Vagina (tissue), 2 donors: ENCODE measurements at regions not wholly inside any gene's neighbourhood (a gene's known extent, or its start where the extent isn't known, plus 50 kb on each side); places are given as distances from the start of the nearest gene placed in this dataset.
"Not testable (repeated sequence)": the region's sequence is repeated elsewhere in the genome, so short reads cannot be mapped to it uniquely, and the experiment has no call there.

Experiments
- DNase-seq, 2 donors: peaks; one replicate each; pipeline ENCODE4 v3.0.0-alpha.2; 2017; ENCODE audit errors: extremely low spot score in 2 of 2
- H3K27ac ChIP-seq: fragments of 200-600 bp; sonication (generic); one replicate; pipeline ENCODE4 v1.5.1; 2019
- H3K27me3 ChIP-seq: fragments of 200-600 bp; sonication (generic); one replicate; pipeline ENCODE4 v1.5.1; 2019
- H3K36me3 ChIP-seq, 2 donors: fragments of 200-600 bp; sonication (generic); one replicate each; pipeline ENCODE4 v1.5.1; 2017 to 2019
- H3K4me1 ChIP-seq: fragments of 200-600 bp; sonication (generic); one replicate; pipeline ENCODE4 v1.5.1; 2019
- H3K4me3 ChIP-seq, 2 donors: fragments of 200-600 bp; sonication (generic); 1 replicate in 1 of 2; 2 replicates in 1 of 2; pipeline ENCODE4 v1.5.1; 2016 to 2019
- H3K9me3 ChIP-seq: fragments of 200-600 bp; sonication (generic); one replicate; pipeline ENCODE4 v1.5.1; 2019
- CTCF ChIP-seq, 3 experiments: fragments of 450-650 bp in 2 of 3; fragments of 200-600 bp in 1 of 3; sonication (generic) in 1 of 3; IDR thresholded peaks; one replicate each; pipeline ENCODE4 v1.5.1; 2017 to 2019; ENCODE audit warnings: antibody characterized with exemption in 3 of 3, mild to moderate bottlenecking in 2 of 3, moderate library complexity in 2 of 3
- POLR2A ChIP-seq, 2 donors: fragments of 450-650 bp; IDR thresholded peaks; one replicate each; pipeline ENCODE4 v1.6.1; 2017; ENCODE audit warnings: antibody characterized with exemption in 2 of 2, mild to moderate bottlenecking in 2 of 2, moderate library complexity in 2 of 2
- POLR2AphosphoS5 ChIP-seq, 2 donors: sonication (generic); formaldehyde crosslinking; IDR thresholded peaks; one replicate each; pipeline ENCODE4 v1.9.0; 2017; ENCODE audit warnings: antibody characterized with exemption in 2 of 2, mild to moderate bottlenecking in 2 of 2, low read depth in 1 of 2; ENCODE audit not compliant: insufficient read depth in 1 of 2
- intact Hi-C: fragments of 100-400 bp; cut with DNase I; formaldehyde crosslinking; loops from one replicate; pipeline ENCODE4 v1.15.1; 2023

GRCh38 chr2:122080871-122081270, 325.4 kb downstream of the TSN start:
- Histone ChIP-seq H3K27me3 (no peaks in the 10 kb centered on the region), H3K36me3 (no peaks in the 10 kb centered on the region), H3K4me1 (no peaks in the 10 kb centered on the region), H3K27ac (no peak overlapping the region), H3K4me3 (no peak overlapping the region), H3K9me3 (no peaks in the 10 kb centered on the region)
- intact Hi-C loops, result no loop called here
- DNase-seq, result no peak
- TF ChIP-seq POLR2AphosphoS5 (IDR thresholded peaks at IDR 0.05; ENCODE audit: insufficient read depth in 1 of 2, low read depth in 1 of 2), result no peak
- no peak for TF ChIP-seq POLR2A (IDR thresholded peaks at IDR 0.05)
- TF ChIP-seq CTCF (IDR thresholded peaks at IDR 0.05), result no peak

- no peaks in the 10 kb centered on the region for H3K9me3 ChIP-seq
- no peak overlapping the region for H3K4me3 ChIP-seq
- no peak overlapping the region for H3K27ac ChIP-seq
- TF ChIP-seq POLR2A (IDR thresholded peaks at IDR 0.05), result no peak
- TF ChIP-seq POLR2AphosphoS5 (IDR thresholded peaks at IDR 0.05; ENCODE audit: insufficient read depth in 1 of 2, low read depth in 1 of 2), result no peak
- TF ChIP-seq CTCF (IDR thresholded peaks at IDR 0.05), result no peak
- H3K27me3 ChIP-seq, result no peaks in the 10 kb centered on the region
- no peaks in the 10 kb centered on the region for H3K36me3 ChIP-seq
- H3K4me1 ChIP-seq, result no peaks in the 10 kb centered on the region
- peak in 1 of 2 donors; percentile 20 for DNase-seq
- intact Hi-C loops, result no loop called here
These were observed 326.3 kb downstream of the TSN start for GRCh38 chr2:122081751-122082150.

GRCh38 chr2:122083256-122084048, 328.0 kb downstream of the TSN start:
- Histone ChIP-seq H3K27ac (no peak overlapping the region), H3K4me1 (no peaks in the 10 kb centered on the region), H3K4me3 (no peak overlapping the region), H3K36me3 (no peaks in the 10 kb centered on the region), H3K9me3 (no peaks in the 10 kb centered on the region), H3K27me3 (no peaks in the 10 kb centered on the region)
- TF ChIP-seq CTCF (IDR thresholded peaks at IDR 0.05), result no peak
- no peak for TF ChIP-seq POLR2AphosphoS5 (IDR thresholded peaks at IDR 0.05; ENCODE audit: insufficient read depth in 1 of 2, low read depth in 1 of 2)
- TF ChIP-seq POLR2A (IDR thresholded peaks at IDR 0.05), result no peak
- DNase-seq, result peak; percentile 58 to 80
- intact Hi-C loops, result no loop called here

GRCh38 chr2:122085672-122086071, 330.2 kb downstream of the TSN start:
- H3K4me1 ChIP-seq, H3K27ac ChIP-seq, intact Hi-C loops, H3K4me3 ChIP-seq, H3K27me3 ChIP-seq, DNase-seq, H3K9me3 ChIP-seq, H3K36me3 ChIP-seq: not testable (repeated sequence)

GRCh38 chr2:122094557-122094956, 339.1 kb downstream of the TSN start:
- H3K9me3 ChIP-seq, result no peaks in the 10 kb centered on the region
- H3K27me3 ChIP-seq, result no peaks in the 10 kb centered on the region
- no peak for TF ChIP-seq POLR2AphosphoS5 (IDR thresholded peaks at IDR 0.05; ENCODE audit: insufficient read depth in 1 of 2, low read depth in 1 of 2)
- TF ChIP-seq CTCF (IDR thresholded peaks at IDR 0.05), result no peak
- no peak for TF ChIP-seq POLR2A (IDR thresholded peaks at IDR 0.05)
- no peak for DNase-seq
- intact Hi-C loops, result no loop called here
- H3K4me3 ChIP-seq, result no peak overlapping the region
- no peak overlapping the region for H3K27ac ChIP-seq
- no peaks in the 10 kb centered on the region for H3K36me3 ChIP-seq
- H3K4me1 ChIP-seq, result no peaks in the 10 kb centered on the region
